ENCODE measurements at regions not wholly inside any gene's neighbourhood (a gene's known extent, or its start where the extent isn't known, plus 50 kb on each side); places are given as distances from the start of the nearest gene placed in this dataset.

DNA sequence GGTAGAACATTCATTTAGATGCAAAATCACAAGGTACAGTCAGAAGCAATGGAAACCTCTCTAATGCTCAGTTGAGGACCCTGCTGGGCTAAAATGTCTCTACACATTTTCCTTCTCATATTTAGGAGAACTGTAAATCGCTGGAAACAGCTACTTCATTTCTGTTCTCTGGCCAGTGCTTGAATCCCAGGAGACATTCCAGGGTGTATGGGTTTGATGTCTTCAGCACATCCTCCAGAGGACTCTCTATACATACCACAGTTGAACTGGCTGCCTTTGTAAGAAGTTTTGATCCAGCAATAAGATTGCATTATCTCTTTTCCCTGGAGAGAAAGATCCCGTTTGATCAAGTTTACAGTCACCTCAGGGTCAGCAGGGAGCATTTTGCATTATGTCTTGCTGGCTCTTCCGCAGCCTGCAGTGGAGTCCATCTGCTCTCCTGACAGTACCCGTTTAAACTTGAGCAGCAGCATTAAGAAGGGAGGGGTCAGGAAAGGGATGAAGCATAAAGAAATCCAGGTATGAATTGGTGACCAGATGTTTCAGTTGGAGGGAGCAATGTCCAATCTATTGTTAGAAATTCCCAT, 676.0 kb downstream of the EPHA3 start:
- Histone ChIP-seq H3K9me3 (no peaks in the 10 kb centered on the region), H3K4me1 (no peaks in the 10 kb centered on the region), H3K27ac (no peak overlapping the region), H3K36me3 (no peaks in the 10 kb centered on the region), H3K27me3 (no peaks in the 10 kb centered on the region), H3K4me3 (no peak overlapping the region)
- DNase-seq (no peak), ATAC-seq (ENCODE audit: low FRiP score in 2 of 2) (no peak)
- WGBS, 2 donors = 46 to 57% methylated on average over 4 of the region's 4 CpGs
- TF ChIP-seq, protein P1, sequence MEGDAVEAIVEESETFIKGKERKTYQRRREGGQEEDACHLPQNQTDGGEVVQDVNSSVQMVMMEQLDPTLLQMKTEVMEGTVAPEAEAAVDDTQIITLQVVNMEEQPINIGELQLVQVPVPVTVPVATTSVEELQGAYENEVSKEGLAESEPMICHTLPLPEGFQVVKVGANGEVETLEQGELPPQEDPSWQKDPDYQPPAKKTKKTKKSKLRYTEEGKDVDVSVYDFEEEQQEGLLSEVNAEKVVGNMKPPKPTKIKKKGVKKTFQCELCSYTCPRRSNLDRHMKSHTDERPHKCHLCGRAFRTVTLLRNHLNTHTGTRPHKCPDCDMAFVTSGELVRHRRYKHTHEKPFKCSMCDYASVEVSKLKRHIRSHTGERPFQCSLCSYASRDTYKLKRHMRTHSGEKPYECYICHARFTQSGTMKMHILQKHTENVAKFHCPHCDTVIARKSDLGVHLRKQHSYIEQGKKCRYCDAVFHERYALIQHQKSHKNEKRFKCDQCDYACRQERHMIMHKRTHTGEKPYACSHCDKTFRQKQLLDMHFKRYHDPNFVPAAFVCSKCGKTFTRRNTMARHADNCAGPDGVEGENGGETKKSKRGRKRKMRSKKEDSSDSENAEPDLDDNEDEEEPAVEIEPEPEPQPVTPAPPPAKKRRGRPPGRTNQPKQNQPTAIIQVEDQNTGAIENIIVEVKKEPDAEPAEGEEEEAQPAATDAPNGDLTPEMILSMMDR (IDR thresholded peaks at IDR 0.05) = no peak
- TF ChIP-seq POLR2A (IDR thresholded peaks at IDR 0.05) (no peak), POLR2AphosphoS5 (IDR thresholded peaks at IDR 0.05) (no peak), EP300 (IDR thresholded peaks at IDR 0.05) (no peak)

DNA sequence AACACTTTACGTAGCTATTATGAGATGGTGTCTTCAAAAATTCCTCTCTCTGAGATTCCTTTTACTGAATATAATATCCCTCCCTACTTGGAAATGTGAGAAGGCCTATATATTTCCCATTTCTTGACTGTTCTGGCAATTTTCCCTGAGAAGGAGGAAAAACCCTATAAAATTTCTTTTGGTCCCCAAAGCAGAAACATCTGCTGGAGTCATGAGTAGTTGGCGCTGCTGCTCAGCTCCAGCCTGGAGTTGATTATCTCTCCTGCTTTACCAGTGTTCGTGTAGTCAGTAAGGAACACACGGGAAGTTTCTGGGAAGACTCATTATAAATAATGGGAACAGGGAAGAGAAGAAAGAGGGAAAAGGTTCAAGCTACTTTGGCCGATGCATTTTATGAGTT, 680.1 kb downstream of the EPHA3 start:
- TF ChIP-seq POLR2A (IDR thresholded peaks at IDR 0.05) (no peak), POLR2AphosphoS5 (IDR thresholded peaks at IDR 0.05) (no peak), EP300 (IDR thresholded peaks at IDR 0.05) (no peak)
- TF ChIP-seq, protein P1 (IDR thresholded peaks at IDR 0.05) = no peak
- no peaks in the 10 kb centered on the region for H3K36me3 ChIP-seq
- DNase-seq = no peak

DNA sequence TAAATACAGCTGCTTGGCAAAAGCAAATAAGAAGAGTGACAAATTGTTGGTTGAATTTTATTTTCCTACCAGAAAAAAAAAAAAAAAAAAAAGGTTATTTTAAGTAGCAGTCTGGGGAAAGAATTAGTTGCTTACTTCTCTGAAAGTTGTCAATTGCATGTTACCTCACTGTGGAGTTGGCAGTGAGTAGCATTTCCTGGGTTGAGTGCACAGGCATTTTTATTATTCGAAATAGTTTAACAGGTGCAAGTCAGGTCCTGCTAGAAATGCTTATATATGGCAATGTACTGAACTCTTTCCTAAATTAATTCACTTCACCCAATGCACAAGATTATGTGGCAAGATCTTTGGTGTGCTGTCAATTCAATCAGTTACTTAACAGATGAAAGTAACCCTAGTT, 680.6 kb downstream of the EPHA3 start:
- Histone ChIP-seq H3K4me3 (no peak overlapping the region), H3K27me3 (no peaks in the 10 kb centered on the region), H3K9me3 (no peaks in the 10 kb centered on the region), H3K27ac (no peak overlapping the region), H3K4me1 (no peaks in the 10 kb centered on the region), H3K36me3 (no peaks in the 10 kb centered on the region)
- TF ChIP-seq EP300 (IDR thresholded peaks at IDR 0.05) (no peak), POLR2AphosphoS5 (IDR thresholded peaks at IDR 0.05) (no peak), POLR2A (IDR thresholded peaks at IDR 0.05) (no peak)
- TF ChIP-seq, protein P1 (IDR thresholded peaks at IDR 0.05) = no peak
- 69 to 70% methylated on average over 1 of the region's 1 CpG for WGBS, 2 donors
- no peak for DNase-seq
- ATAC-seq (ENCODE audit: low FRiP score in 2 of 2) = no peak

More for the DNA sequence above, 680.1 kb downstream of the EPHA3 start:
- H3K27me3 ChIP-seq = no peaks in the 10 kb centered on the region
- H3K9me3 ChIP-seq = no peaks in the 10 kb centered on the region
- no peak overlapping the region for H3K27ac ChIP-seq
- no peak overlapping the region for H3K4me3 ChIP-seq
- 72 to 77% methylated on average over 5 of the region's 5 CpGs for WGBS, 2 donors
- no peak for ATAC-seq (ENCODE audit: low FRiP score in 2 of 2)
- no peaks in the 10 kb centered on the region for H3K4me1 ChIP-seq

DNA sequence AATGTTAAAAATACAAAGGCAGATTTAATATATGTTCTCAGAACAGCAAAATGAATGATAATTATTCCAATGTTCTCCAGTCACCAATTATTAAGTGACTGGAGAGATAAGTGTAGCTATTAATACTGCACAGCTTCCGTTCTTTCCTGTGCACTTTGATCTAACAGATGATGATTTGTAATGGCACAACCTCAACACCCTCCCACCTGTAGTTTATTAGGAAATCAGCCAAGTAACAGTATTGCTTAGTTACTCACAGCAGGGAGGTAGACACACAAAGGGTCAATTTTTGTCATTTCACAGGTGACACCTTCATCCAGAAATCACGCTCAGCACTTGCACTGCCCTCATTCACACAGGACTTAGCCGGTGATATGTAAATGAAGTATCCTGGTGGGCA, 688.1 kb downstream of the EPHA3 start:
- WGBS, 2 donors = 56 to 66% methylated on average over 3 of the region's 3 CpGs
- H3K4me1 ChIP-seq = no peaks in the 10 kb centered on the region
- no peak for TF ChIP-seq EP300 (IDR thresholded peaks at IDR 0.05)
- no peak for TF ChIP-seq POLR2AphosphoS5 (IDR thresholded peaks at IDR 0.05)
- TF ChIP-seq POLR2A (IDR thresholded peaks at IDR 0.05) = no peak
- TF ChIP-seq, protein P1 (IDR thresholded peaks at IDR 0.05) = no peak
- no peak for ATAC-seq (ENCODE audit: low FRiP score in 2 of 2)
- no peaks in the 10 kb centered on the region for H3K9me3 ChIP-seq
- H3K36me3 ChIP-seq = no peaks in the 10 kb centered on the region
- H3K27me3 ChIP-seq = no peaks in the 10 kb centered on the region
- DNase-seq = no peak
- no peak overlapping the region for H3K4me3 ChIP-seq
- H3K27ac ChIP-seq = no peak overlapping the region

DNA sequence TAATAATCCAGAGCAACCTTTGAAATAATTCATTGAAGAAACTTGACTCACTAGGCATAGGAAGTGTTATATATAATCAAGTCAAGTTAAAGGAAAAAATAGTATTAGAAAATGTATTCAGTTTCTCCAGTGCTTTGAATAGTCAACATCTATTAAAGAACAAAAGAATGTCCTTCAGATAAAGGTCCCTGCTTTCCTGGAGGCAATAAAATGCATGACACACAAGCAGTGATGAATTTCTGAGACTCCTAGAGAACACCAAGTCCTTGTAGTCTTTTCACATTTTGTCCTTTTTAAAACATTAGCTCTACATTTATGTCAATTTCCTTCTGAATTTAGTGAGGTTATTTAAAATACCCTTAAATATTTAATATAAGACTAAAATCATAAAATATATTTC, 695.5 kb downstream of the EPHA3 start:
- Histone ChIP-seq H3K4me3 (no peak overlapping the region), H3K9me3 (no peaks in the 10 kb centered on the region), H3K27me3 (no peaks in the 10 kb centered on the region), H3K4me1 (no peaks in the 10 kb centered on the region), H3K36me3 (no peaks in the 10 kb centered on the region), H3K27ac (no peak overlapping the region)
- no peak for DNase-seq
- TF ChIP-seq EP300 (IDR thresholded peaks at IDR 0.05) = no peak
- TF ChIP-seq, protein P1 (IDR thresholded peaks at IDR 0.05) = no peak
- TF ChIP-seq POLR2A (IDR thresholded peaks at IDR 0.05) = no peak
- TF ChIP-seq POLR2AphosphoS5 (IDR thresholded peaks at IDR 0.05) = no peak
- ATAC-seq (ENCODE audit: low FRiP score in 2 of 2) = no peak
